Neural cell (in vitro differentiated cells): ENCODE measurements at regions not wholly inside any gene's neighbourhood (a gene's known extent, or its start where the extent isn't known, plus 50 kb on each side); places are given as distances from the start of the nearest gene placed in this dataset.

Experiments used
- CTCF ChIP-seq: fragments of 450-650 bp; IDR thresholded peaks from 2 replicates; pipeline ENCODE4 v1.5.1; 2014; ENCODE audit warnings: antibody characterized with exemption, mild to moderate bottlenecking, moderate library complexity; ENCODE audit not compliant: poor library complexity, severe bottlenecking
- EZH2 ChIP-seq: fragments of 200-600, 300-800 bp; shearing (Covaris generic), sonication (generic); IDR thresholded peaks from 2 replicates; pipeline ENCODE4 v1.6.1; 2014; ENCODE audit warnings: antibody characterized with exemption, low read length, borderline replicate concordance, mild to moderate bottlenecking; ENCODE audit not compliant: insufficient read depth, poor library complexity, severe bottlenecking
- MXI1 ChIP-seq: fragments of 450-650 bp; conservative IDR thresholded peaks from 2 replicates; pipeline ENCODE4 v1.6.1; 2014; ENCODE audit warnings: antibody characterized with exemption, mild to moderate bottlenecking; ENCODE audit not compliant: poor library complexity, severe bottlenecking
- RAD21 ChIP-seq: fragments of 450-650 bp; conservative IDR thresholded peaks from 2 replicates; pipeline ENCODE4 v1.6.1; 2014; ENCODE audit warnings: antibody characterized with exemption, mild to moderate bottlenecking, moderate library complexity
- SMC3 ChIP-seq: fragments of 450-650 bp; conservative IDR thresholded peaks from 2 replicates; pipeline ENCODE4 v1.6.1; 2014; ENCODE audit warnings: antibody characterized with exemption, mild to moderate bottlenecking, moderate library complexity; ENCODE audit not compliant: poor library complexity

GRCh38 chr18:54774981-54775665 is 53.2 kb upstream of the RAB27B start:
- no peak for TF ChIP-seq CTCF
- TF ChIP-seq EZH2, result no peak
- TF ChIP-seq MXI1, result no peak
- TF ChIP-seq SMC3, result no peak
- no peak for TF ChIP-seq RAD21
